K562 (cell line): ENCODE measurements at regions not wholly inside any gene's neighbourhood (a gene's known extent, or its start where the extent isn't known, plus 50 kb on each side); places are given as distances from the start of the nearest gene placed in this dataset.
A peak's percentile ranks its signal among the peaks of the same experiment; 100 is the strongest.

ENCODE experiments used
- ATAC-seq: fragments of 200-7000 bp; cut with Tn5 transposase; 3 replicates; pipeline ENCODE4 v1.9.1; 2020; ENCODE audit warnings: moderate library complexity
- BruUV-seq: library from RNA; stranded (reverse); fragments of 400-500 nt; replicated peaks from 2 replicates; lab custom pipeline; 2021; lab: Mats Ljungman, UMichigan
- CTCF ChIA-PET: fragments of 300-600 bp; formaldehyde crosslinking; extraction: SDS; loops from one replicate; lab custom pipeline; 2021; ENCODE audit warnings: low intra/inter-chr PET ratio; lab: Yijun Ruan, JAX
- POLR2A ChIA-PET: fragments of 300-600, 350-650 bp; sonication (Branson Sonifier 250); formaldehyde crosslinking; extraction: SDS; loops from one replicate; lab custom pipeline; 2021; ENCODE audit warnings: antibody characterized with exemption, inconsistent platforms; lab: Yijun Ruan, JAX
- DNase-seq, 4 experiments: peaks; one replicate each; pipeline versions ENCODE4 v3.0.0 to v3.0.0-alpha.2; 2011 to 2018; ENCODE audit warnings: low spot score in 3 of 4, mixed read lengths in 3 of 4; ENCODE audit errors: extremely low read depth in 1 of 4
- FAIRE-seq: peaks from 2 replicates; lab custom pipeline; 2011; peaks lifted over from hg19 to GRCh38; lab: Jason Lieb, UNC
- H2AFZ ChIP-seq: 2 replicates; pipeline ENCODE4 v1.6.0; 2011; ENCODE audit warnings: low read depth, low read length, control low read depth, inconsistent platforms
- H3K27ac ChIP-seq: fragments of 200-600 bp; 3 replicates; pipeline ENCODE4 v1.8.0; 2011; ENCODE audit warnings: low read depth, mild to moderate bottlenecking, control low read depth, inconsistent platforms, low read length, moderate library complexity, mixed read lengths; ENCODE audit errors: extremely low read depth
- H3K27me3 ChIP-seq, 2 experiments: fragments of 300-600 bp in 1 of 2; 2 replicates in 1 of 2; 3 replicates in 1 of 2; pipeline versions ENCODE4 v1.6.0 to v1.8.0; 2011; ENCODE audit warnings: inconsistent platforms in 2 of 2, low read length in 2 of 2, mild to moderate bottlenecking in 1 of 2, mixed read lengths in 1 of 2, moderate library complexity in 1 of 2; ENCODE audit not compliant: control insufficient read depth in 2 of 2, insufficient read depth in 2 of 2
- H3K36me3 ChIP-seq: fragments of 300-600 bp; 3 replicates; pipeline ENCODE4 v1.8.0; 2011; ENCODE audit warnings: mild to moderate bottlenecking, low read length, inconsistent platforms; ENCODE audit not compliant: control insufficient read depth, insufficient read depth
- H3K4me1 ChIP-seq, 2 experiments: fragments of 200-600 bp in 1 of 2; replicated peaks in 1 of 2; 2 replicates in 1 of 2; 3 replicates in 1 of 2; pipeline versions ENCODE4 v1.5.1 to v1.8.0; 2011; ENCODE audit warnings: inconsistent platforms in 2 of 2, low read length in 2 of 2, mild to moderate bottlenecking in 1 of 2, mixed read lengths in 1 of 2, moderate library complexity in 1 of 2; ENCODE audit not compliant: control insufficient read depth in 2 of 2, insufficient read depth in 2 of 2
- H3K4me2 ChIP-seq: 2 replicates; pipeline ENCODE4 v1.6.1; 2011; ENCODE audit warnings: low read length, control low read depth, inconsistent platforms, mixed read lengths; ENCODE audit not compliant: insufficient read depth
- H3K4me3 ChIP-seq: fragments of 200-600 bp; sonication (generic), shearing (Covaris generic); 2 replicates; pipeline ENCODE4 v1.5.1; 2016; ENCODE audit warnings: control low read depth, inconsistent platforms
- H3K79me2 ChIP-seq: fragments of 200-600 bp; 3 replicates; pipeline ENCODE4 v1.8.0; 2011; ENCODE audit warnings: low read length, inconsistent platforms; ENCODE audit not compliant: control insufficient read depth, insufficient read depth
- H3K9ac ChIP-seq, 2 experiments: 2 replicates each; pipeline versions ENCODE4 v1.6.0 to v1.6.1; 2011; ENCODE audit warnings: low read depth in 2 of 2, low read length in 2 of 2, control low read depth in 1 of 2, inconsistent platforms in 1 of 2, mild to moderate bottlenecking in 1 of 2, mixed read lengths in 1 of 2; ENCODE audit not compliant: insufficient read depth in 1 of 2
- H3K9me1 ChIP-seq: one replicate; pipeline ENCODE4 v1.6.0; 2011; ENCODE audit warnings: inconsistent platforms, mild to moderate bottlenecking, low read length, moderate library complexity; ENCODE audit not compliant: control insufficient read depth, insufficient read depth
- H3K9me3 ChIP-seq: replicated peaks from 2 replicates; pipeline ENCODE4 v1.5.1; 2011; ENCODE audit warnings: low read depth, low read length, inconsistent platforms; ENCODE audit not compliant: control insufficient read depth, insufficient read depth
- H4K20me1 ChIP-seq: replicated peaks from 2 replicates; pipeline ENCODE4 v1.6.1; 2011; ENCODE audit warnings: low read length, inconsistent platforms, mixed read lengths; ENCODE audit not compliant: control insufficient read depth, insufficient read depth
- CEBPB ChIP-seq: fragments of 450-650 bp; IDR thresholded peaks from 2 replicates; pipeline ENCODE4 v1.6.1; 2016; ENCODE audit warnings: missing genetic modification characterization, missing compliant biosample characterization
- CTBP1 ChIP-seq: fragments of 450-650 bp; IDR thresholded peaks from 2 replicates; pipeline ENCODE4 v1.6.1; 2016; ENCODE audit warnings: borderline replicate concordance
- ETV6 ChIP-seq, 3 experiments: fragments of 150-350 bp in 1 of 3; sonication (generic) in 1 of 3; formaldehyde crosslinking in 1 of 3; IDR thresholded peaks; 2 replicates each; pipeline versions ENCODE4 v1.6.1 to v1.8.0; 2014 to 2022; ENCODE audit warnings: borderline replicate concordance in 2 of 3, low read depth in 2 of 3, antibody characterized with exemption in 1 of 3, low read length in 1 of 3, mild to moderate bottlenecking in 1 of 3, missing genetic modification reagents in 1 of 3
- FOSL1 ChIP-seq: fragments of 200-800 bp; sonication (Bioruptor generic); conservative IDR thresholded peaks from 2 replicates; pipeline ENCODE4 v1.6.1; 2016; ENCODE audit warnings: missing genetic modification characterization, missing compliant biosample characterization
- FOXA3 ChIP-seq, 2 experiments: fragments of 450-650 bp in 1 of 2; sonication (generic) in 1 of 2; formaldehyde crosslinking; IDR thresholded peaks in 1 of 2; conservative IDR thresholded peaks in 1 of 2; 2 replicates each; pipeline versions ENCODE4 v1.4.0 to v1.8.0; 2020 to 2022; ENCODE audit warnings: mild to moderate bottlenecking in 2 of 2, missing genetic modification reagents in 1 of 2
- FOXK2 ChIP-seq, 2 experiments: fragments of 450-650 bp; IDR thresholded peaks in 1 of 2; conservative IDR thresholded peaks in 1 of 2; 2 replicates each; pipeline ENCODE4 v1.6.1; 2016; ENCODE audit warnings: low read depth in 2 of 2, mild to moderate bottlenecking in 1 of 2
- HNRNPK ChIP-seq: fragments of 200-400 bp; formaldehyde crosslinking; IDR thresholded peaks from one replicate; pipeline ENCODE4 v1.6.1; 2018; ENCODE audit warnings: mild to moderate bottlenecking, low read depth, low read length; ENCODE audit not compliant: poor library complexity, severe bottlenecking
- LEF1 ChIP-seq: fragments of 450-650 bp; IDR thresholded peaks from 2 replicates; pipeline ENCODE4 v1.6.1; 2016; ENCODE audit warnings: mild to moderate bottlenecking
- RCOR1 ChIP-seq, 2 experiments: IDR thresholded peaks; 2 replicates each; pipeline ENCODE4 v1.6.1; 2012; ENCODE audit warnings: low read depth in 2 of 2, low read length in 2 of 2, borderline replicate concordance in 1 of 2, improper control_type of control experiment in 1 of 2
- SPI1 ChIP-seq: IDR thresholded peaks from 2 replicates; pipeline ENCODE4 v1.6.1; 2011; ENCODE audit warnings: low read depth, low read length, control low read depth, borderline replicate concordance
- SRF ChIP-seq, 2 experiments: fragments of 250-450, 450-650 bp in 1 of 2; sonication (Bioruptor Pico) in 1 of 2; sonication (generic) in 1 of 2; formaldehyde crosslinking; IDR thresholded peaks; 2 replicates each; pipeline versions ENCODE4 v1.5.0 to v1.5.1; 2020 to 2022; ENCODE audit warnings: mild to moderate bottlenecking in 1 of 2, missing genetic modification reagents in 1 of 2
- WGBS: fragments of 100-300 bp; shearing (Covaris generic); methylation state at CpG from one replicate; pipeline ENCODE4 v1.1.6; 2016; ENCODE audit warnings: low coverage, mixed read lengths; ENCODE audit not compliant: insufficient coverage; ENCODE audit errors: missing lambda C conversion rate; 5-methylcytosine and 5-hydroxymethylcytosine counted together
- in situ Hi-C: fragments of 300-500 bp; cut with MboI; formaldehyde crosslinking; loops from 4 replicates; pipeline ENCODE4 v1.15.0; 2018; ENCODE audit warnings: inconsistent platforms, mixed read lengths
- intact Hi-C: fragments of 100-400 bp; cut with micrococcal nuclease; formaldehyde crosslinking; loops from 2 replicates; pipeline ENCODE4 v1.14.2; 2022

GRCh38 chr12:91887957-91888356 is 257.7 kb downstream of the BTG1 start:
- no peak for FAIRE-seq
- POLR2A ChIA-PET: interaction anchor here (1.1 to 1.3 kb wide), 2 partner anchors 10 to 256 kb away, joined by 3 read pairs; no protein-coding TSS in a partner anchor
- Histone ChIP-seq H3K9me3 (no peaks in the 10 kb centered on the region), H3K4me1 (no peaks in the 10 kb centered on the region), H3K36me3 (no peaks in the 10 kb centered on the region), H3K4me2 (no peak overlapping the region), H4K20me1 (no peaks in the 10 kb centered on the region), H3K27ac (no peak overlapping the region), H2AFZ (no peak overlapping the region), H3K9ac (no peak overlapping the region), H3K4me3 (no peak overlapping the region), H3K79me2 (no peaks in the 10 kb centered on the region), H3K9me1 (no peaks in the 10 kb centered on the region), H3K27me3 (no peaks in the 10 kb centered on the region)
- TF ChIP-seq SRF (CRISPR knock-in tag; IDR thresholded peaks at IDR 0.05) (peak in 1 of 2 experiments; percentile 76; a peak in 2 of 4 replicates), CEBPB (tag) (peak; percentile 72), LEF1 (no peak), HNRNPK (no peak), SPI1 (peak; percentile 50; the same call in 1 of the 2 replicates), CTBP1 (peak; percentile 27; the same call in 1 of the 2 replicates), ETV6 (IDR thresholded peaks at IDR 0.05; ENCODE audit: borderline replicate concordance in 1 of 2, low read depth in 2 of 2, low read length in 1 of 2) (0 out of 4 replicates have a peak, but pooled peaks of 1 of the 2 experiments have one; percentile 49), ETV6 (CRISPR knock-in tag; IDR thresholded peaks at IDR 0.05; ENCODE audit: borderline replicate concordance) (no peak), FOXA3 (CRISPR knock-in tag; conservative IDR thresholded peaks at IDR 0.05 in 1 of 2, IDR thresholded peaks at IDR 0.05 in 1 of 2) (peak in 1 of 2 experiments; percentile 70; a peak in 2 of 4 replicates), FOSL1 (tag) (0 out of 2 replicates have a peak, but pooled peaks have one; percentile 28), RCOR1 (IDR thresholded peaks at IDR 0.05; ENCODE audit: borderline replicate concordance in 1 of 2, low read depth in 2 of 2, low read length in 2 of 2) (peak in 1 of 2 experiments; percentile 55; a peak in 1 of 4 replicates), FOXK2 (conservative IDR thresholded peaks at IDR 0.05 in 1 of 2, IDR thresholded peaks at IDR 0.05 in 1 of 2; ENCODE audit: low read depth in 2 of 2) (peak; percentile 73 to 80)
- DNase-seq: peak in 1 of 4 experiments; percentile 12
- in situ Hi-C loops (no loop called here), intact Hi-C loops (loop anchor here (5.0 kb wide), 1 partner anchor 684 kb away; no protein-coding TSS in a partner anchor)
- CTCF ChIA-PET: no interaction called here
- WGBS: 9% methylated on average over 2 of the region's 2 CpGs
- peak; percentile 61; the same call in 2 of the 3 replicates for ATAC-seq
- BruUV-seq: no TSS peak
